22Rv1 (cell line): ENCODE measurements at regions not wholly inside any gene's neighbourhood (a gene's known extent, or its start where the extent isn't known, plus 50 kb on each side); places are given as distances from the start of the nearest gene placed in this dataset.
"Not testable (repeated sequence)": the region's sequence is repeated elsewhere in the genome, so short reads cannot be mapped to it uniquely, and the experiment has no call there.

Experiments
- H3K27ac ChIP-seq: fragments of 450-650 bp; 2 replicates; pipeline ENCODE4 v1.5.1; 2017
- CTCF ChIP-seq: fragments of 450-650 bp; IDR thresholded peaks from 2 replicates; pipeline ENCODE4 v1.5.1; 2017; ENCODE audit warnings: mild to moderate bottlenecking
- ZFX ChIP-seq: fragments of 450-650 bp; IDR thresholded peaks from 2 replicates; pipeline ENCODE4 v1.6.1; 2017; ENCODE audit warnings: antibody characterized with exemption, borderline replicate concordance

- TF ChIP-seq ZFX (no peak), CTCF (no peak)
- H3K27ac ChIP-seq, result no peak overlapping the region
Observed at GRCh38 chr1:244150071-244150470, 99.0 kb downstream of the ZBTB18 start.

DNA sequence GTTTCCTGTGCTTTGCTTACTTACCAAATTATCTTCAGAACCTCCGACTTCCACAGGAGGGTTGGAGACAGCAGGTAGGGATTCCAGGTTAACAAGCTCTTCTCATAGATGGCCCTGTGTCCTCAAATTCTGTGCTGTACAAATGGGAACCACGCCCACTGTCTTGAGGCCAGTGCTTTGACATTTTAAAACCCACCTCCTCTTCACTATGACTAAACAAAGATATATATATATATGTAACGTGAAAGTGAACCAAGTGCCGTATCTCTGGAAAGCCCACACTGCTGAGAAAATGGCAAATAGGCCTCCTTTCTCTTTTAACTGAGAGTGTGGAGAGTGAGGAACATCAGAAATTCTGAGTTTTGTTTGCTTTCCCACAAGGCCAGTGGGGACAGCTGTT, 99.6 kb downstream of the ZBTB18 start:
- no peak for TF ChIP-seq ZFX
- no peak for TF ChIP-seq CTCF
- no peak overlapping the region for H3K27ac ChIP-seq

DNA sequence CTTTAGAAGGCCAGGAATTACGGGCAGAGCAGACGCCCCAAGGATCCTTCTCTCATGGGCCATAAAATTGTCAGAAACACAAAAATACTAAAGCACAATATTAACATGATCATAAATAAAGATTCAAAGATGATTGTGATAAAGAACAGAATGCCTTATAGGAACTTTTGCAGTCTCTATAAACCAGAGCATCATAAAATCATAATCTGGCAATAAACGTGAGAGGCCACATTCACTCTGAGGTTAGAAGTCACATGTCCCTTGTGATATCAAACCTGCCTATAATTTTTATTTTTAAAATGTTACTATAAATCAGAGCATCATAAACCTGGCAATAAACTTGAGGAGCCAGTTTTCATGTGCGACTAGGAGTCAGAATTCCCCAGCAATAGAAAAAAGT, 100.5 kb downstream of the ZBTB18 start:
- TF ChIP-seq ZFX (no peak), CTCF (no peak)
- no peak overlapping the region for H3K27ac ChIP-seq

GRCh38 chr1:244154508-244154871, 103.4 kb downstream of the ZBTB18 start:
- H3K27ac ChIP-seq, result no peak overlapping the region
- no peak for TF ChIP-seq CTCF
- no peak for TF ChIP-seq ZFX

DNA sequence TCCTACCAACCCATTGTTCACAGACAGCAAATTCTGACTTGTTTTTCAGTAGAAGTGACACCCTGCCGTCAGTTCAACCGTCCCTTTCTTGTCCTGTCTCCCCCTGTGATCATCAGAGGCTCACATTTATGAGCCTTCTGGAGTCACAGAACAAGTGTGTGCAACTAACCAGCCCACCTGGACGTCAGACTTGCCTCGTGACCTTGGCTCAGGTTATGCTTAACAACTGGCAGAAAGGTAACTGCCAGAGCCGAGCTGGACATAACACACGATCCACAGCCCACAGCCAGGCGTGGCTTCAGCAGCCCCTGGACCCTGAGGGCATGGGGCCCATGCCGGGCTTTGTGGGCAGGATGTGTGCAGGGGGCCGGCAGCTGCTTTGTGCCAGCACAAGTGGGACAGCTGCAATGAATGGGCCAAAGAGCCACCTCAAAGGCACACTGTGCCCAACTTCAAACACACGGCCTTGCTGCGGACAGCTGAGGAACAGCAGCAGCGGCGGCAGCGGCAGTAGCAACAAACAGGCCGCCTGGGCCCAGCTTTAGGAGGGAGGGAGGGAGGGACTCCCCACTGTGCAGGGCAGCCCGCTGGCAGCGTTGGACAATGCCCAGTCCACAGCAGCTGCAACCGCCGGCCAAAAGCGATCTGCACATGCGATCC, 103.9 kb downstream of the ZBTB18 start:
- TF ChIP-seq ZFX, result no peak
- TF ChIP-seq CTCF, result no peak

GRCh38 chr1:244155661-244156060, 104.6 kb downstream of the ZBTB18 start:
- H3K27ac ChIP-seq, result no peak overlapping the region
- no peak for TF ChIP-seq ZFX
- TF ChIP-seq CTCF, result no peak

More for the DNA sequence above, 103.9 kb downstream of the ZBTB18 start:
- H3K27ac ChIP-seq, result no peak overlapping the region

GRCh38 chr1:244156617-244157016, 105.5 kb downstream of the ZBTB18 start:
- not testable (repeated sequence) for H3K27ac ChIP-seq
